Heart left ventricle (tissue), 16 donors: ENCODE measurements at regions not wholly inside any gene's neighbourhood (a gene's known extent, or its start where the extent isn't known, plus 50 kb on each side); places are given as distances from the start of the nearest gene placed in this dataset.

Source experiments
- ATAC-seq, 4 donors: fragments of 200-7000 bp; cut with Tn5 transposase; one replicate each; pipeline ENCODE4 v1.9.1; 2020 to 2022; ENCODE audit warnings: moderate library complexity in 4 of 4, mild to moderate bottlenecking in 3 of 4, moderate number of reproducible peaks in 1 of 4
- DNase-seq, 5 donors: peaks; one replicate each; pipeline ENCODE4 v3.0.0-alpha.2; 2020
- H3K27ac ChIP-seq, 12 donors: fragments of 200-600 bp; sonication (generic) in 4 of 12; one replicate each; pipeline versions ENCODE4 v1.5.0 to v1.8.0; 2016 to 2022; ENCODE audit warnings: mild to moderate bottlenecking in 2 of 12
- H3K27me3 ChIP-seq, 9 donors: fragments of 200-600 bp; sonication (generic) in 2 of 9; one replicate each; pipeline versions ENCODE4 v1.5.1 to v1.8.0; 2016 to 2022; ENCODE audit warnings: mild to moderate bottlenecking in 3 of 9
- H3K36me3 ChIP-seq, 9 donors: fragments of 200-600 bp; sonication (generic) in 2 of 9; one replicate each; pipeline versions ENCODE4 v1.5.0 to v1.8.0; 2018 to 2022; ENCODE audit warnings: mild to moderate bottlenecking in 2 of 9
- H3K4me1 ChIP-seq, 12 donors: fragments of 200-600 bp; sonication (generic) in 4 of 12; one replicate each; pipeline versions ENCODE4 v1.5.0 to v1.8.0; 2016 to 2022; ENCODE audit warnings: mild to moderate bottlenecking in 3 of 12
- H3K4me3 ChIP-seq, 12 donors: fragments of 200-600 bp; sonication (generic) in 4 of 12; one replicate each; pipeline versions ENCODE4 v1.5.0 to v1.8.0; 2017 to 2022; ENCODE audit warnings: mild to moderate bottlenecking in 9 of 12, moderate library complexity in 4 of 12
- H3K9me3 ChIP-seq, 12 donors: fragments of 200-600 bp; sonication (generic) in 4 of 12; one replicate each; pipeline versions ENCODE4 v1.5.0 to v1.8.0; 2016 to 2022; ENCODE audit warnings: mild to moderate bottlenecking in 1 of 12
- POLR2A ChIP-seq, 2 donors: fragments of 450-650 bp; IDR thresholded peaks; one replicate each; pipeline ENCODE4 v1.6.1; 2017; ENCODE audit warnings: antibody characterized with exemption in 2 of 2, mild to moderate bottlenecking in 2 of 2, moderate library complexity in 2 of 2
- WGBS, 4 donors: extraction: QIAGEN DNeasy Blood & Tissue Kit in 2 of 4; methylation state at CpG; one replicate each; pipeline versions ENCODE4 v1.1.5 to v1.1.7; 2013 to 2018; 5-methylcytosine and 5-hydroxymethylcytosine counted together
- intact Hi-C, 10 donors: fragments of 100-400 bp; cut with DNase I; formaldehyde crosslinking; loops; one replicate each; pipeline versions ENCODE4 v1.11.1 to v1.14.2; 2022
- TF ChIP-seq, protein P1 (sequence below), 12 donors: fragments of 200-600 bp; sonication (generic) in 4 of 12; IDR thresholded peaks; one replicate each; pipeline versions ENCODE4 v1.5.0 to v1.8.0; 2018 to 2022; ENCODE audit warnings: antibody characterized with exemption in 12 of 12, mild to moderate bottlenecking in 5 of 12
- donor health status: ischemic (EF 13 %, LVEDD 7.1; RV severe dilation, severe dysfunction).
- donor health status: healthy with polysubstance abuse.
- donor health status: DM: no; HTN: yes; CAD: no.
- donor health status: DM: no; HTN: no; CAD: no.
- donor health status: ischemic (EF 25% LVEDD 6.9; RV normal size, moderate dysfunction).
- donor health status: ischemic (EF 25% LVEDD 5.7; RV mildly dilated, moderate dysfunction).
- donor health status: healthy.
- donor health status: DM: yes; HTN: yes; CAD: no.
- donor health status: ischemic (EF 35%, LVEDD 5.7; RV mildly dilated, moderate dysfunction).
- donor health status: nonischemic (EF 11% LVEDD 7.7; RV severe dilation, severe dysfunction).
- donor health status: DM: yes; HTN: yes; CAD: no.
- donor health status: PGD.
- donor health status: ischemic (EF 29% LVEDD 5.4; RV normal size, mild dysfunction).
- donor health status: nonischemic (EF 23%, LVEDD 6.1; RV moderate dilation, normal function).

DNA sequence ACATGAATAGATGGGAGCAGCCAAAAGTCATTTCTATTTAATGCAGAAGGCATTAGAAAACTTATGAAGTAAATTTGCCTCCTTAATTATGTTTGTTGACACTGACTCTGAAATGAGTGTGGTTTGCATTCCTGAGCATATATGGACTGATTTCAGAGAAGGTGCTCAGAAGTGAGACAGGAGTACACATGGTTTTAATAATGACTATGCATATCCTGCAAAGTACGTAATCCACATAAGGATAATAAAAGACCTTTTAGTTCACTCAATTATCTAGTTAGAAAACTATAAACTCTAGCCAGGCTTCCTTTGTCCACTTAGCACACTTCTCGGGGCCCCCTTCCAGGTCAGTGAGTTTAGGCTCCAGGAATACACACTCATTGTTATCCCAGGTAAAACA is 75.7 kb upstream of the SNX2 start:
- ATAC-seq (no peak), DNase-seq (no peak)
- H3K4me1 ChIP-seq: peaks cover 0 to 14% (median 0%) of the 10 kb centered on the region in 12 donors
- H3K27ac ChIP-seq: no peak overlapping the region
- no peak for TF ChIP-seq POLR2A (IDR thresholded peaks at IDR 0.05)
- TF ChIP-seq, protein P1, sequence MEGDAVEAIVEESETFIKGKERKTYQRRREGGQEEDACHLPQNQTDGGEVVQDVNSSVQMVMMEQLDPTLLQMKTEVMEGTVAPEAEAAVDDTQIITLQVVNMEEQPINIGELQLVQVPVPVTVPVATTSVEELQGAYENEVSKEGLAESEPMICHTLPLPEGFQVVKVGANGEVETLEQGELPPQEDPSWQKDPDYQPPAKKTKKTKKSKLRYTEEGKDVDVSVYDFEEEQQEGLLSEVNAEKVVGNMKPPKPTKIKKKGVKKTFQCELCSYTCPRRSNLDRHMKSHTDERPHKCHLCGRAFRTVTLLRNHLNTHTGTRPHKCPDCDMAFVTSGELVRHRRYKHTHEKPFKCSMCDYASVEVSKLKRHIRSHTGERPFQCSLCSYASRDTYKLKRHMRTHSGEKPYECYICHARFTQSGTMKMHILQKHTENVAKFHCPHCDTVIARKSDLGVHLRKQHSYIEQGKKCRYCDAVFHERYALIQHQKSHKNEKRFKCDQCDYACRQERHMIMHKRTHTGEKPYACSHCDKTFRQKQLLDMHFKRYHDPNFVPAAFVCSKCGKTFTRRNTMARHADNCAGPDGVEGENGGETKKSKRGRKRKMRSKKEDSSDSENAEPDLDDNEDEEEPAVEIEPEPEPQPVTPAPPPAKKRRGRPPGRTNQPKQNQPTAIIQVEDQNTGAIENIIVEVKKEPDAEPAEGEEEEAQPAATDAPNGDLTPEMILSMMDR (IDR thresholded peaks at IDR 0.05): no peak
- no peaks in the 10 kb centered on the region for H3K9me3 ChIP-seq
- no peak overlapping the region for H3K4me3 ChIP-seq
- intact Hi-C loops: no loop called here
- no peaks in the 10 kb centered on the region for H3K36me3 ChIP-seq
- WGBS, 4 donors: 92 to 95% (median 93%) methylated on average over 2 of the region's 2 CpGs
- peaks cover 0 to 5% (median 0%) of the 10 kb centered on the region in 9 donors for H3K27me3 ChIP-seq

DNA sequence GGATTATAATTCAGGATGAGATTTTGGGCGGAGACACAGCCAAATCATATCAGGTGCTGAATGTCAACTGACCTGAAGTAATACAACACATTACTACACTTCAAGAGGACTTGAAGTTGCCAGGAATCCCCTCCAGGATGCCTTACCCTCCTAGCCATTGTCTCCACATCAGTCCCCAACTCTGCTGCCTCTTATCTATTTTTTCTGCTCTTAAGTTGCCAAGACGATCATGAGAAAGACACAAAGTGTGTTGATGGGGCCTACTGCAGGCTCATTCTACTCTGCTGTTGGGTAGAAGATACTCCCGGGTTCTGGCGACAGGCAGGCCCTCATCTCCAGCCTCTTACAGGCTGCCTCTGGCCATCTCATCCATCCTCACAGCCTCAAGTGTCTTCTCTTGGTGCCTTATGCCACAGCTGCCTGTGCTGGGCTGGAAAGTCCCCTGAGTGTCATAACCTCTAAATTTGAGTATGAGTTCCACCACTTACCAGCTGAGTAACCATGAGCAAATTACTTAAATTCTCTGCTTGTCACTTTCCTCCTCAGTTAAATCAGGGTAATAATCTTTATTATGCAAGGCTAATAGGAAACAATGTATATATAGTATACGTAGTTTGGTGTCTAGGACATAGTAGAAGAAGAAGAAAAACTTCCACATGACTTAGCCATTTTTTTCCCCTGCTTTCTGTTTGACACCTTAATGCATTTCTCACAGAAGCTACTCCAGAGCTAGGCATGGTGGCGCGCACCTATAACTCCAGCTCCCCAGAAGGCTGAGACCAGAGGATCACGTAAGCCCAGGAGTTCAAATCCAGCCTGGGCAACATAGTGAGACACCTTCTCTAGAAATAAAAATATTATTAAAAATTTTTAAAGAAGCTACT is 73.0 kb upstream of the SNX2 start:
- ATAC-seq (no peak), DNase-seq (no peak)
- no peaks in the 10 kb centered on the region for H3K9me3 ChIP-seq
- no peaks in the 10 kb centered on the region for H3K36me3 ChIP-seq
- intact Hi-C loops: loop anchor here in 1 of 10 donors (10.0 kb wide), 1 partner anchor 643 kb away; no protein-coding TSS in a partner anchor
- H3K27ac ChIP-seq: no peak overlapping the region
- H3K4me1 ChIP-seq: peaks cover 0 to 10% (median 0%) of the 10 kb centered on the region in 12 donors
- 79 to 86% (median 84%) methylated on average over 8 of the region's 8 CpGs for WGBS, 4 donors
- no peak for TF ChIP-seq POLR2A (IDR thresholded peaks at IDR 0.05)
- TF ChIP-seq, protein P1 (IDR thresholded peaks at IDR 0.05): no peak
- no peaks in the 10 kb centered on the region for H3K27me3 ChIP-seq
- no peak overlapping the region for H3K4me3 ChIP-seq

DNA sequence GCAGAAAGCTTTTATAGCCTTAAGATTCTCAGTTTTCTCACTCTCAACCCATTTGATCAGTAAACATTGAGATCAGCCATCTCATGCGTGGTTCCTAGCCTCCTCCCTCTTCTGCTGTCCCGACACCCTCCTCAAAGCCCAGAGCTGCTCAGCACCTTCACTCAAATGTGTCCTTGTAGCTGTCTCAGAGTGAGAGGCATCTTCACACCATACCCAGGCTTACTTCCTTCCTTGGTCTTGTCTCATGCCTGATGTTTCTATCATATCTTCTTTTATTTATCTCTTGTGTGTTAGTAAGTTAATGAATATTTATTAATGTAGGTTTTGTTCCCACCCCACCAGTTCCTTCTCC is 72.4 kb upstream of the SNX2 start:
- intact Hi-C loops: loop anchor here in 1 of 10 donors (10.0 kb wide), 1 partner anchor 642 kb away; no protein-coding TSS in a partner anchor
- Histone ChIP-seq H3K4me1 (peaks cover 0 to 4% (median 0%) of the 10 kb centered on the region in 12 donors), H3K36me3 (no peaks in the 10 kb centered on the region), H3K9me3 (no peaks in the 10 kb centered on the region), H3K4me3 (no peak overlapping the region), H3K27ac (no peak overlapping the region), H3K27me3 (no peaks in the 10 kb centered on the region)
- DNase-seq (no peak), ATAC-seq (no peak)
- 72 to 98% (median 93%) methylated on average over 2 of the region's 2 CpGs for WGBS, 4 donors
- TF ChIP-seq, protein P1 (IDR thresholded peaks at IDR 0.05): no peak

DNA sequence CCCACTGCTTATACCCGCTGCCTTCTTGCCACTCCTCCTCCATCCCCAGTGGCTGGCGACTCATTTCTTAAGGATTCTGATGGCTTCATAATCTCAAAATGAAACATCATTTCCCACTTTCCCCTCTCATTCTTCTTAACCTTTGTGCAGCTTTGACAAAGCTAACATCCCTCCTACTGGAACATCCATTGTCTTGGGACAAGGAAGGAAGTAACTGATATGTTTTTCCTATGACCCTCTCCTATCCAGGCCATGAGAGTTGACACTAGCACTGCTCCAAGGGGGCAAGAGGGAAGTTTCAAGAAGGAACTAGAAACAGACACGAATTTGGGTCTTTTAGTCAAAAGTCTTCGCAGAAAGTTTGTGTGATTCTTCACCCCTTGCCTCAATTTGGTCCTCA is 71.7 kb upstream of the SNX2 start:
- DNase-seq (no peak), ATAC-seq (no peak)
- Histone ChIP-seq H3K4me1 (no peaks in the 10 kb centered on the region), H3K27me3 (no peaks in the 10 kb centered on the region), H3K4me3 (no peak overlapping the region), H3K36me3 (no peaks in the 10 kb centered on the region), H3K9me3 (no peaks in the 10 kb centered on the region), H3K27ac (no peak overlapping the region)
- WGBS, 4 donors: 77 to 84% (median 79%) methylated on average over 4 of the region's 4 CpGs
- TF ChIP-seq POLR2A (IDR thresholded peaks at IDR 0.05): no peak
- TF ChIP-seq, protein P1 (IDR thresholded peaks at IDR 0.05): no peak
- intact Hi-C loops: loop anchor here in 1 of 10 donors (10.0 kb wide), 1 partner anchor 642 kb away; no protein-coding TSS in a partner anchor
